Suprapubic skin (tissue), 4 donors: ENCODE measurements at regions not wholly inside any gene's neighbourhood (a gene's known extent, or its start where the extent isn't known, plus 50 kb on each side); places are given as distances from the start of the nearest gene placed in this dataset.

Experiments
- POLR2A ChIP-seq, 2 donors: fragments of 450-650 bp; IDR thresholded peaks; one replicate each; pipeline ENCODE4 v1.6.1; 2017; ENCODE audit warnings: antibody characterized with exemption in 2 of 2, mild to moderate bottlenecking in 2 of 2, moderate library complexity in 2 of 2
- POLR2AphosphoS5 ChIP-seq, 3 donors: sonication (generic); formaldehyde crosslinking; IDR thresholded peaks; one replicate each; pipeline ENCODE4 v1.6.1; 2017; ENCODE audit warnings: antibody characterized with exemption in 3 of 3

DNA sequence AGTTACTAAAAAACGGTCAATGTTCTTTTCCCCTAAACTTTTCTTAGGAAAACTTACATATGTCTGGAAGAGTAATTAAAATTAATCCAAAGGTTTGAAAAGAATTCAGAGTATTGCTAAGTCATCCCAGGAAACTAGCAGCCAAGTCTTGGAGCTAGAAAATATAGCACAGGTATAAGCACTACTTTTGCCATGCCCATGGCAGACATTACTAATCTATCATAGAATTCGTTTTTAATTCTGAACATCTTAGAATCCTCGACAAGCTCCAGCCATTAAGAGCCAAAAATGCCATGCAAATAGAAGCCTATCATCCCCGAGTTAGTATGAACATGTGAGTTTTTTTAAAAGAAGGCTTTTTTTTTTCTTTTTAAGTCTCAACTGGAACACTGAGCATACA lies 395.0 kb downstream of the ZEB2 start:
- TF ChIP-seq POLR2A (IDR thresholded peaks at IDR 0.05): no peak
- no peak for TF ChIP-seq POLR2AphosphoS5 (IDR thresholded peaks at IDR 0.05)
